SH-SY5Y (cell line): ENCODE measurements at regions not wholly inside any gene's neighbourhood (a gene's known extent, or its start where the extent isn't known, plus 50 kb on each side); places are given as distances from the start of the nearest gene placed in this dataset.

Source experiments
- GATA2 ChIP-seq: IDR thresholded peaks from 2 replicates; pipeline ENCODE4 v1.6.1; 2011; ENCODE audit warnings: mild to moderate bottlenecking, low read depth, low read length
- GATA3 ChIP-seq: IDR thresholded peaks from 2 replicates; pipeline ENCODE4 v1.6.1; 2011; ENCODE audit warnings: low read depth, mild to moderate bottlenecking, low read length, moderate library complexity

DNA sequence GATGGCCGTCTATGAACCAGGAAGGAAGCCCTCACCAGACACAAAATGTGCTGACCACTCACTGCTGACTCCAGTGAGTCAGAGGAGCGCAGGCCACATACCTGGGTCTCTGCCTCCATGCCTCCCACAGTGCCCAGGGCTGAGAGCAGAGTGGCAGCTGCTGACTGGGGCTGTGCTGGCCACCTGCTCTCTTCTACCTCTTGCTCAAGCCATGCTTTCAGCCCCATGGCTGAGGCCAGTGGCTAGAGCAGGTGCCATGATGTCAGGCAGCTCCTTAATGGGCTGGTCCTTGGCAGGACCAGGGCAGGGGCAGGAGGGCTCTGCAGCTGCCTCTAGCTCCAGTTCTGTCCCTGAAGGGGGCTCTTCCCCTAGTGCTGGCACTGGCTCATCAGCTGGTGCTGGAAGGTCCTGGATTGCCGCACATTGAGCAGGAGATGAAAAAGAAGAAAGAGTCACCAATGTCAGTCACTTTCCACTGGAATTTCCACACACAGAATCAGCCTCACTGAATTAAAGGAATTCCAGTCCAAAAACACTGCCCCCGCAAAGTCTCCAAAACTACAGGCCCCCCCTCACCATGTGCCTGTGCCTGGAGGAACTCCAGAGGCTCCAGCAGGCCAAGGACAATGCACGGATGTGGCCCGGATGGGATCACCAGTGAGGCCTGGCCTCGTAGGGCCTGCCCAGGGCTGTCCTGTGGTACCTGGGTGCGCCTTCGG lies 86.4 kb downstream of the GGTLC2 start:
- TF ChIP-seq GATA3, result no peak
- no peak for TF ChIP-seq GATA2
